ES-I3 (cell line): ENCODE measurements at regions not wholly inside any gene's neighbourhood (a gene's known extent, or its start where the extent isn't known, plus 50 kb on each side); places are given as distances from the start of the nearest gene placed in this dataset.
"Not testable (repeated sequence)": the region's sequence is repeated elsewhere in the genome, so short reads cannot be mapped to it uniquely, and the experiment has no call there.

ENCODE experiments used
- H3K36me3 ChIP-seq: 2 replicates; pipeline ENCODE4 v1.6.1; 2013; ENCODE audit warnings: mild to moderate bottlenecking, low read length, control low read depth, moderate library complexity; ENCODE audit not compliant: insufficient read depth
- H3K4me1 ChIP-seq: 2 replicates; pipeline ENCODE4 v1.6.1; 2013; ENCODE audit warnings: mild to moderate bottlenecking, control low read depth, low read length; ENCODE audit not compliant: insufficient read depth
- H3K9ac ChIP-seq: 2 replicates; pipeline ENCODE4 v1.6.1; 2013; ENCODE audit warnings: low read depth, mild to moderate bottlenecking, low read length, moderate library complexity
- H3K9me3 ChIP-seq: 2 replicates; pipeline ENCODE4 v1.6.1; 2013; ENCODE audit warnings: mild to moderate bottlenecking, low read length, moderate library complexity; ENCODE audit not compliant: control insufficient read depth, insufficient read depth

DNA sequence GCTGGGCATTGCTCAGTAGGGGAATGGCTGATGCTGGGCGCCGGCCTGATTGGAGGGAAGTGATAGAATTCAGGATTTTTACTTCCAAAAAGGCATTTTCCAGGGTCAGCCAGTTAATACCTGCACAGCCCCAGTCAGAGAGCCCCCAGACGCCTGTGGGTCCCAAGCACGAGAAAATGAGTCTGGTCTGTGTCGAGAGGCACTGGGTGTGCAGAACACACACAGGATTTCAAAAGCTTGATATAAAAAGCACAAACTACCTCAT lies 164.6 kb upstream of the TNRC6C start:
- Histone ChIP-seq H3K4me1 (peaks cover 17% of the 10 kb centered on the region), H3K36me3 (no peaks in the 10 kb centered on the region), H3K9ac (no peak overlapping the region), H3K9me3 (no peaks in the 10 kb centered on the region)

- Histone ChIP-seq H3K36me3 (no peaks in the 10 kb centered on the region), H3K9me3 (no peaks in the 10 kb centered on the region), H3K4me1 (peaks cover 9% of the 10 kb centered on the region), H3K9ac (no peak overlapping the region)
Observed at GRCh38 chr17:77794846-77795245, 163.7 kb upstream of the TNRC6C start.

- Histone ChIP-seq H3K9ac (no peak overlapping the region), H3K4me1 (peaks cover 2% of the 10 kb centered on the region; the same call in 1 of the 2 replicates), H3K9me3 (no peaks in the 10 kb centered on the region), H3K36me3 (no peaks in the 10 kb centered on the region)
Observed at GRCh38 chr17:77795685-77796084, 162.8 kb upstream of the TNRC6C start.

- Histone ChIP-seq H3K4me1 (no peaks in the 10 kb centered on the region; the same call in 1 of the 2 replicates), H3K36me3 (no peaks in the 10 kb centered on the region), H3K9me3 (no peaks in the 10 kb centered on the region), H3K9ac (no peak overlapping the region)
Observed at GRCh38 chr17:77796176-77796860, 162.2 kb upstream of the TNRC6C start.

GRCh38 chr17:77798031-77798430 lies 160.5 kb upstream of the TNRC6C start:
- Histone ChIP-seq H3K9ac (no peak overlapping the region), H3K9me3 (no peaks in the 10 kb centered on the region), H3K36me3 (no peaks in the 10 kb centered on the region), H3K4me1 (peaks cover 15% of the 10 kb centered on the region)

DNA sequence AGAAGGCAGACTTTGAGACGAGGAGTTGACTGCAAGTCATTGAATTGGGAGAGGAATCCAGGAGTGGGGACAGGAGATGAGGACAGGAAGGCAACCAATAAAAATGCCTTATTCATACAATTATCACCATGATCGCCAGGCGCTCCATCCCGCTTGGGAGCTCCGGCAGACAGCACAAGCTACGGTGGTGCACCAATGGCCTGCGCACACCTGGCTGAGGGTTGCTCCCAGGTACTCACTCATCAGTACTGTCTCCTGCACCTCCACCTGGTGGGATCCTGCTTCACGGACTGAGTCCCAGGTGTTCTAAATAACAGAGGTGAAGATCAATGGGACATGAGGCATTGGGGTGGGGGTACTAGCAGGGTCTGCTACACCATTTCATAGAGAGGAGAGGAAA lies 160.0 kb upstream of the TNRC6C start:
- Histone ChIP-seq H3K9ac (no peak overlapping the region), H3K4me1 (peaks cover 20% of the 10 kb centered on the region), H3K36me3 (no peaks in the 10 kb centered on the region), H3K9me3 (no peaks in the 10 kb centered on the region)

GRCh38 chr17:77800816-77801215 lies 157.7 kb upstream of the TNRC6C start:
- Histone ChIP-seq H3K36me3 (no peaks in the 10 kb centered on the region), H3K9ac (no peak overlapping the region), H3K9me3 (no peaks in the 10 kb centered on the region), H3K4me1 (peaks cover 23% of the 10 kb centered on the region)

- peaks cover 23% of the 10 kb centered on the region for H3K4me1 ChIP-seq
- H3K9ac ChIP-seq, result no peak overlapping the region
- no peaks in the 10 kb centered on the region for H3K9me3 ChIP-seq
- no peaks in the 10 kb centered on the region for H3K36me3 ChIP-seq
Observed at GRCh38 chr17:77801545-77802332, 156.8 kb upstream of the TNRC6C start.

- H3K9ac ChIP-seq, result no peak overlapping the region
- H3K9me3 ChIP-seq, result no peaks in the 10 kb centered on the region
- H3K36me3 ChIP-seq, result no peaks in the 10 kb centered on the region
- H3K4me1 ChIP-seq, result peaks cover 23% of the 10 kb centered on the region
Observed at GRCh38 chr17:77802333-77802615, 156.2 kb upstream of the TNRC6C start.

DNA sequence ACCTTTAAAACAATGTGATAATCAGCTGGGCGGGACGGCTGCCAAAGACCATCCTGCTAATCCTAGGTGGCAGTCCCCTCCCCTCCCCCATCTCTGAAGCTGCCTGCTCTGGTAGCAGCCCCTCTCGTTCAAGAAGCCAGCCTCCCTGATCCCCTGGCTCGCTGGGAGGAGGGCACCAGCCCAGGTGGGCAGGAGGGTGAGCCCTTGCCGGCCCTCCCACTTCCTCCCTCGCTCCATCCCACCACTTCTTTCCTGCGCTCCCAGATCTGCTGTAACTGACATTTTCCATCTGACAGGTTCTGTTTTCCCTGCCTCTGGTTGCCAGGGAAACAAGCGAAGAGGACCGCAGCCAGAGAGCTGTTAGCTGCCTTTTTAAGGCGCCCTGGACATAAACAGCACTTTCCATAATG lies 155.7 kb upstream of the TNRC6C start:
- H3K36me3 ChIP-seq, result no peaks in the 10 kb centered on the region
- no peak overlapping the region for H3K9ac ChIP-seq
- H3K4me1 ChIP-seq, result peaks cover 23% of the 10 kb centered on the region
- H3K9me3 ChIP-seq, result no peaks in the 10 kb centered on the region

DNA sequence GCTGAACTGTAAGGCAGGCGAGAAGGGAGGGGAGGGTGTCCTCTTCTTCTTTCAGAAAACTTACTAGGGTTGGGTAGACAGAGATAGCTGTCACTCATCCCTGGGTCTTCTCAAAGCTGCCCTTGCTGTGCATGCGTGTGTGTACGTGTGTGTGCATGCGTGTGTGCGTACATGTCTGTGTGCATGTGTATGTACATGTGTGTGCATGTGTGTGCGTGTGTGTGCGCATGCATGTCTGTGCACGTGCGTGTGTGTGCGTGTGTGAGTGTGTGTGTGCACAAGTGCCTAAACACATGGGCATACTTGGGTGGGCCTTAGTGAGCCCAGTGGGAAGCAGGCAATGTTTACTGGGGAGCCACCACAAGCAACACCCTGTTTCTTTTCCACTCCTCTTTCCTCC lies 154.8 kb upstream of the TNRC6C start:
- Histone ChIP-seq H3K9ac (no peak overlapping the region), H3K4me1 (peaks cover 23% of the 10 kb centered on the region), H3K9me3 (no peaks in the 10 kb centered on the region), H3K36me3 (no peaks in the 10 kb centered on the region)

DNA sequence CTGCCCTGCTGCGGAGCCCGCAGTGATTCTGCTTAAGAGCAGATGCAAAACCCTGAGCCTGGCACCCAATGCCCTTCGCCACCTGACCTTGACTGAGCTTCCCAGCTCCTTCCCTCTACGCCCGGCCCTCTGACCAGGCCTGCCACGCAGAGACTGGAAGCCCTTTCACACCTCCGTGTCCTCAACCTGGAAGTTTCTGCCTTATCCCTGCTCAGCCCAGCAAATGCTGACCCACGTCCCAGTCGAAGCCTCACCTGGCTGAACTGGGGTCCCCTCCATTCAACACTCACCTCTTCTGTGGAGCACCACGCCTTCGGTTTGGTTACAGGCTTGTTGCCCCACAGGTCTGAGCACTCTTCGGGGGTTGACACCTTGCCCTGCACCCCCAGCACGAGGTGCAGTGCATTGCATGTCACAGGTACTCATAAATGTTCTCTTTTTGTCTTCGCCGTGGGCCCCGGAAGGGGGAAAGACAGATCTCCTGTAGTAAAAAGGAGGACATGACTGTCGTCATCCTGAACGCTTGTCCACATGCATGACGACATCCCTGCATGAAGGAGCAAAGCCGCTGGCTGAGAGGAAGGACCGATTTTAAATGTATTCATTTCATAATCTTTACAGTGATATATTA lies 153.6 kb upstream of the TNRC6C start:
- Histone ChIP-seq H3K9me3 (no peaks in the 10 kb centered on the region), H3K9ac (no peak overlapping the region), H3K36me3 (no peaks in the 10 kb centered on the region), H3K4me1 (peaks cover 25% of the 10 kb centered on the region)

DNA sequence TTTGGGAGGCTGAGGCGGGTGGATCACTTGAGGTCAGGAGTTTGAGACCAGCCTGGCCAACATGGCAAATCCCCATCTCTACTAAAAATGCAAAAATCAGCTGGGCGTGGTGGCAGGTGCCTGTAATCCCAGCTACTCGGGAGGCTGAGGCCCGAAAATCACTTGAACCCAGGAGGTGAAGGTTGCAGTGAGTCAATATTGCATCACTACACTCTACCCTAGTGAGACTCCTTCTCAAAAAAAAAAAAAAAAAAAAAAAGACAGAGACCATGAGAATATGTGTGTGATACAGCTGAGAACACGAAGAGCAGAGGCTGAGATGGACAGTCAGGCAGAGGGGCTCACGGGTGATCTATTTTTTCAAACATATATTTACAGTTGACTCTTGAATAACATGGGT lies 152.5 kb upstream of the TNRC6C start:
- not testable (repeated sequence) for H3K9ac ChIP-seq

DNA sequence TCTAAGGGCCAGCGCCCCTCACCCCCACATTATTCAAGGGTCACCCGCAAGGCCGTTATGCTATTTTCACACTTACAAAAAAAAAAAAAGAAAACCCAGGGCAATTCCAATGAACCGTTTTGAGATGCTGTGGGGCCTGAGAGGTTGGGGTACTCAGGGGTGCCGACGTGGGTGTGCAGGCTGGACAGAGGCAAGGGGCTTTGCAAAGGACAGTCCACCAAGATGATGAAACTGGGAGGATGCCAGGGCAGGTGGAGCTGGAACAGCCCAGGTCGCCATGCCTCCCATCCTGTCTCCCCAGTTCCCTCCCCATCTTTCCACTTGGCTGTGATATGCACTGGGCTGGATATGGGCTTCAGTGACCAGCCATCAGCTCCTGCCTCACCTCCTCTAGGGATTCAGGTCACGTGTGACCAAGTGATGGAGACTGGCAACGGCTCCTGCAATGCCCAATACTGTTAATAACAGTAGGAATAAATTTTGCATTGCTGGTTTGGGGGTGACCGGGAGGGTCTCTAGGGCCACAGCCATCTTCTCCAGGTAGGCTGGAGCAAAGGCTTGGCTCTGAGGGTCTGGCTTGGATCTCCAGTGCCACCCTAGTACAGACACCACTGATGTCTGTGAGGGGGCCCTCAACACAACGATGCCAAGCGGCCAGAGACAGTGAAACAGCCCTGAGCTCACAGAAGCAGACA lies 151.3 kb upstream of the TNRC6C start:
- Histone ChIP-seq H3K36me3 (no peaks in the 10 kb centered on the region), H3K9me3 (no peaks in the 10 kb centered on the region), H3K4me1 (peaks cover 39% of the 10 kb centered on the region), H3K9ac (no peak overlapping the region)

More for the DNA sequence above, 152.5 kb upstream of the TNRC6C start:
- not testable (repeated sequence) for H3K9me3 ChIP-seq, H3K36me3 ChIP-seq
- H3K4me1 ChIP-seq, result peaks cover 33% of the 10 kb centered on the region
